SKM-1 treated with dmso at 0.1 percent for 144 hours (cell line): ENCODE measurements at regions not wholly inside any gene's neighbourhood (a gene's known extent, or its start where the extent isn't known, plus 50 kb on each side); places are given as distances from the start of the nearest gene placed in this dataset.

Experiments
- DNase-seq: peaks from one replicate; lab custom pipeline; 2025; ENCODE audit not compliant: unreplicated experiment; lab: John Stamatoyannopoulos, UW

- DNase-seq = no peak
Measured at GRCh38 chr4:23353200-23353599, 536.6 kb downstream of the PPARGC1A start.

- DNase-seq = no peak
Measured at GRCh38 chr4:23348789-23349498, 540.9 kb downstream of the PPARGC1A start.

GRCh38 chr4:23337292-23337691, 552.6 kb downstream of the PPARGC1A start:
- DNase-seq = no peak

- DNase-seq = peak; percentile 70
Measured at GRCh38 chr4:23333946-23334878, 555.6 kb downstream of the PPARGC1A start.

- DNase-seq = no peak
Measured at GRCh38 chr4:23333556-23333945, 556.3 kb downstream of the PPARGC1A start.

- no peak for DNase-seq
Measured at GRCh38 chr4:23332313-23332712, 557.5 kb downstream of the PPARGC1A start.

GRCh38 chr4:23327120-23327519, 562.7 kb downstream of the PPARGC1A start:
- no peak for DNase-seq

- no peak for DNase-seq
Measured at GRCh38 chr4:23324021-23324690, 565.7 kb downstream of the PPARGC1A start.

GRCh38 chr4:23323436-23323835, 566.4 kb downstream of the PPARGC1A start:
- no peak for DNase-seq

- DNase-seq = no peak
Measured at GRCh38 chr4:23322732-23323131, 567.1 kb downstream of the PPARGC1A start.

GRCh38 chr4:23320931-23321587, 568.8 kb downstream of the PPARGC1A start:
- DNase-seq = no peak

GRCh38 chr4:23312686-23313085, 577.2 kb downstream of the PPARGC1A start:
- no peak for DNase-seq

GRCh38 chr4:23311983-23312382, 577.9 kb downstream of the PPARGC1A start:
- DNase-seq = no peak

GRCh38 chr4:23305026-23305425, 584.8 kb downstream of the PPARGC1A start:
- no peak for DNase-seq

- peak; percentile 26 for DNase-seq
Measured at GRCh38 chr4:23298371-23298770, 591.5 kb downstream of the PPARGC1A start.

GRCh38 chr4:23297327-23297726, 592.5 kb downstream of the PPARGC1A start:
- DNase-seq = no peak

- DNase-seq = no peak
Measured at GRCh38 chr4:23291139-23291538, 598.4 kb downstream of the GBA3 start.

- no peak for DNase-seq
Measured at GRCh38 chr4:23290656-23291055, 597.9 kb downstream of the GBA3 start.

GRCh38 chr4:23279377-23279986, 586.7 kb downstream of the GBA3 start:
- DNase-seq = no peak

GRCh38 chr4:23278845-23279244, 586.1 kb downstream of the GBA3 start:
- DNase-seq = no peak

- no peak for DNase-seq
Measured at GRCh38 chr4:23276076-23276475, 583.3 kb downstream of the GBA3 start.
